Amygdala (tissue), 56 donors: ENCODE measurements at regions not wholly inside any gene's neighbourhood (a gene's known extent, or its start where the extent isn't known, plus 50 kb on each side); places are given as distances from the start of the nearest gene placed in this dataset.
"Not testable (repeated sequence)": the region's sequence is repeated elsewhere in the genome, so short reads cannot be mapped to it uniquely, and the experiment has no call there.

ENCODE experiments used
- DNase-seq, 56 donors: peaks; one replicate each; lab custom pipeline; 2025; lab: John Stamatoyannopoulos, UW

GRCh38 chr11:96969251-96969650, 579.4 kb downstream of the JRKL start:
- no peak for DNase-seq

DNA sequence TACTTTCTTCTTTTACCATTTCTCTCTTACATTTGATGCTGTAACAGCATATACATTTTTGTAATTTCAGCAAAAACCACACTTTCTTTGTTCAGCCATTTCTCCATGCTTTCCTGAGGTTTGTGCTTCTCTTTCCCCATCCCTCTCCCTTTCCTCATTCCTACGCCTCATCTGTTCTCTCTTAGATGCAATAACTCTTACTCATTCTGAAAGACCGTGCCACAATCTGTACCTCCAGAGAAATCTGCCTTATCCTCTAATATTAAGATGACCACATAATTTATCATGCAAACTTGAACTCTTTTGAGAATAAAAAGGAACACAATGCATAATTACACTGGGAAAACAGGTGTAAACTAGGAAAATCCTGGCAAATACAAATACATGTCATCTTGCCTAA, 588.9 kb downstream of the JRKL start:
- DNase-seq: no peak

- DNase-seq: no peak
Observed at GRCh38 chr11:96986516-96986915, 596.7 kb downstream of the JRKL start.

GRCh38 chr11:96990914-96991313, 601.1 kb downstream of the JRKL start:
- DNase-seq: no peak

DNA sequence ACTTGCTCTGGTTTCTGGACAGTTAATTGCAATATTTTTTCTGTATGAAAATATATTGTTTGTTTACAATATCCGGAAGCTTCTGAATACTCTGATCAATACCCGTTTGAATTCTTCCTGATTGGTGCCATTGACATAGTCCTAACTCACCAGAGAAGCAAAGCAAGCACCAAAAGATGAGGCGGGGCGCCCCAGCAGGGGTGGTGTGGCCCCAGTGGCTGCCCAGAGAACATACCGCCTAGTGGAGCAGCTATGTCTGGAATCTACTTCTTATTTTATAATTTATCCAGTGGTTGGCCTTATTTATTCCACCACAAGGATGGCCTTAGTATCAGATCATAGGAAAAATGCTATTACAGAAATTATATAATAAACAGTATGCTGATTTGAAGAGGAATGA, 610.7 kb downstream of the JRKL start:
- DNase-seq: no peak

- DNase-seq: no peak
Observed at GRCh38 chr11:97007283-97007682, 617.5 kb downstream of the JRKL start.

DNA sequence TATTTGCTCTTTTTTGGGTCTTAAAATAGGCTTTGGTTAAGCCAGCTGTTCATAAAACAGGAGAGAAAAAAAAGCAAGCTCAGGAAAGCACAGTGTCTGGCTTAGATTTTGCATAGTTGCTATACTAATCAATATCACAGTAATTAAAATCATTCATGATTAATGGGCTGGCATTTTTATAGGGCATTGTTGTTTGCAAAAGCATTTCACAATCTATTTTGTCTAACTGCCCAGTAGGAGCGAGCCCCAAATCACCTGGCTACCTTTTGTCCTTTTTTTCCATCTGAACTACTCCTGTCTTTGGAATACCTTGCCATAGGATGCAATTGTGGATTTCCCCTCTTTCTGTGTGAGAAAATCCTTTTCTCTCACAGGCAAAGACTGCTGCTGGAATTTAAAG, 619.8 kb downstream of the JRKL start:
- no peak for DNase-seq

DNA sequence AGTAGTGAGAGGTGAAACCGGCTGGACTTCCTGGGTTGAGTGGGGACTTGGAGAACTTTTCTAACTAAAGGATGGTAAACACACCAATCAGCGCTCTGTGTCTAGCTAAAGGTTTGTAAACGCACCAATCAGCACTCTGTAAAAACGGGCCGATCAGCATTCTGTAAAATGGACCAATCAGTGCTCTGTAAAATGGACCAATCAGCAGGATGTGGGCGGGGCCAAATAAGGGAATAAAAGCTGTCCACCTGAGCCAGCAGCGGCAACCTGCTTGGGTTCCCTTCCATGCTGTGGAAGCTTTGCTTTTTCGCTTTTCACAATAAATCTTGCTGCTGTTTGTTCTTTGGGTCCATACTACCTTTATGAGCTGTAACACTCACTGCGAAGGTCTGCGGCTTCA, 621.2 kb downstream of the JRKL start:
- DNase-seq: not testable (repeated sequence)

GRCh38 chr11:97015327-97015726, 625.5 kb downstream of the JRKL start:
- DNase-seq: no peak

DNA sequence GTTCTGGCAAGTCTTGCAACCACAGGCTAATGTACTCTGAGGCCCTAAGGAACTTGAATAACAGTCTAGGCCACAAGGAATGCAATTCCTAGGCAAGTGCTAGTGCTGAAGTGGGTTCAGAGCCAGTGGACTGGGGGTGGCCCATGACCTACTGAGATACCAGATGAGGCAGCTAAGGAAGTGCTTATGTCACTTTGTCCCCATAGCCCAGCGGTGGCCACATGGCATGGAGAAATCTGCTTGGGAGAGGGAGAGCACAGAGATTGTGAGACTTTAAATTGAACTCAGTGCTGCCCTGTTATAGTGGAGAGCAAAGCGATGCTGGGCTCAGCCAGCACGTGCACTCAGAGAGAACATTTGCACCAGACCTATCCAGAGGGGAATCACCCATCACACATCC, 629.5 kb downstream of the JRKL start:
- DNase-seq: no peak

- DNase-seq: no peak
Observed at GRCh38 chr11:97019754-97020153, 629.9 kb downstream of the JRKL start.

DNA sequence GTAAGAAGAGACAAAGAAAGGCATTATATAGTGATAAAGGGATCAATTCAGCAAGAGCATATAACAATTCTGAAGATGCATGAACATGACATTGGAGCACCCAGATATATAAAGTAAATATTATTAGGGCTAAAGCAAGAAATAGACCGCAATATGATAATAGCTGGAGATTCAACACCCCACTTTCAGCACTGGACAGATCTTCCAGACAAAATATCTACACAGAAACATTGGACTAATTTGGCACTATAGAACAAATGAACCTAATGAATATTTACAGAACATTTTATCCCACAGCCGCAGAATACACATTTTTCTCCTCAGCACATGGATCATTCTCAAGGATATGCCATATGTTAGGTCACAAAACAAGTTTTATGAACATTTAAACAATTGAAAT, 633.1 kb downstream of the JRKL start:
- no peak for DNase-seq

DNA sequence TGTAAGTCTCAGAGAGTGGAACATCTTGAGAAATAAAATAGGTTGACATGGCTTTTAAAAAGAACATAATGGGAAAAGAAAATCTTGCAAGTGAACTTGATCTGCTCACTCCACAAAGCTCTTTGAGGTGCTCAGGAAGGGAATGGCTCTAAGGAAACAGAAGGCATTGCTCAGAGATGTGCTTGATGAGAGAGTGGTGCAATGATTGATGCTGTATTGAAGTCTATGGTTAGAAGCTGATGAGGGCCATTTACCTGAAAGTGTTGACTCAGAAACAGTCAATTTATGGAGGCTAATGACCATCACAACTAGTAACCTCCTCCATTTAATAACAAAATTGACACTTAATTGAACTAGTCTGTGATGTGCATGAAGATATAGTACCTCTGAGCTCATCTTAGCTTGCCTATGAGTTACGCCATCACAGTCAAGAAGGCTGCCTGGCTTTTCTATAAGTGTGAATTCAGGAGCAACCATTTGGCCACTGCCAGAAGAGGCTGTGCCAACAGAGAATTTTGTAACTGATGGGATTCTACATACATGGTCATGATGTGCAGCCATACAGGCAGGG, 639.1 kb downstream of the JRKL start:
- no peak for DNase-seq

DNA sequence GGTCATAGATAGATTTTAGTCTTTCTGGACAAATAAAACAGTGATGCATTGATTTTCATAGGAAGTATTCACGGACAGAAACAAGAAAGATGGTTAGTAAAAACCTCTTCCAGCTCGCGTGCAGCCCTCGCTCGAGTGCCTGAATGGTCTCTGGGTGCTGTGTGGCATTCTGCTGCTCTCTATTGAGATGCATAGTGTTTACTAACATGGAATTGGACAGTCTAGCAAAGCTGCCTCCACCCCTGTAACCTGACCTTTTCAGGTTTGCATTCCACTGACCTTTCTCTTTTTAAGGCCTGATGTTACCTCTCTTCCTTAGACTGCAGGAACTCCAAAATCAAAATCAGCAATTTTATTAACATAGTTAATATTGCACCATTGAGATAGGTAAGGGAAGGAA, 643.4 kb downstream of the JRKL start:
- no peak for DNase-seq

DNA sequence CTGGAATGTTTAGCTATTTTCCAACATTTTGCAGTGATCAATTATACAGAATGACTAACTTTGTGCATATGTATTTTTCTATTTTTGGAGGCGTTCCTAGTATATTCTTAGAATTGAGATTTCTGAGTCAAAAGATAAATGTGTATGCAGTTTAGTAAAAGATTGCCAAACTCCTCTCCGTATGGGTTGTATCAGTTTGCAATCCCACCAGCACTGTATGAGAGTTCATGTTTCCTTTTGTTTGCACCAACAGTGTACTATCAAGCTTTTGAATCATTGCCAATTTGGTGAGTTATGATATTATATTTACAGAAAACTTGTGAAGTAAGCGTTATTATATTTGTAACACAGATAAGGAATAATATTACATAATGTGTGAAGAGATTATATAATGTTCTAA, 658.7 kb downstream of the JRKL start:
- DNase-seq: no peak

DNA sequence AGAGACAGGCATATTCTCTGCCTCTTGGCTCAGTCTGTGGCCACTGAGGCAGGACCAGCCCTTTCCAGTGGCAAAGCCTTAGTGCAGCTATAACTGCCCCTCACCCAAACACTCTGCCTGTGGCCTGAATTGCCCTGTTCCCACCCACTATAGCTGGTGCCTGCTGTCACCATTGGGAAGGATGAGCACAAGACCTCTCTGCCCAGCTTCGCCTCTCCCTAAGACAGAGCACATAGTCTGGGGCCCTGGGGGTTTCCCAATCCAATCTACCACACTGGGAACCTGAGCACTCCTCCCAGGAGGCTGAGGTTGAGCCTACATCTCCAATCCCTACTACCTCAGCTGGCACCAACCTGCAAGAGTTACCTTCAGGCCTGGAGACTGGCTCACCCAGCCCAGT, 670.4 kb downstream of the JRKL start:
- no peak for DNase-seq

DNA sequence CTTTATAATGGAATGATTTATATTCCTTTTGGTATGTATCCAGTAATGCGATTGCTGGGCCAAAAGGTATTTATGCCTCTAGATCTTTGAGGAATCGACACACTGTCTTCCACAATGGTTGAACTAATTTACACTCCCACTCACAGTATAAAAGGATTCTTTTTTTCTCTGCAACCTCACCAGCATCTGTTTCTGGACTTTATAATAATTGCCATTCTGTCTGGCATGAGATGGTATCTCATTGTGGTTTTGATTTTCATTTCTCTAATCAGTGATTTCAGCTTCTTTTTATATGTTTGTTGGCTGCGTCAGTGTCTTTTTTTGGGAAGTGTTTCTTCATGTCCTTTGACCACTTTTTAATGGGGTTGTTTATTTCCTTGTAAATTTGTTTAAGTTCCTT, 679.3 kb downstream of the JRKL start:
- no peak for DNase-seq

- no peak for DNase-seq
Observed at GRCh38 chr11:97072420-97072819, 682.6 kb downstream of the JRKL start.

- not testable (repeated sequence) for DNase-seq
Observed at GRCh38 chr11:97076666-97077065, 686.9 kb downstream of the JRKL start.

DNA sequence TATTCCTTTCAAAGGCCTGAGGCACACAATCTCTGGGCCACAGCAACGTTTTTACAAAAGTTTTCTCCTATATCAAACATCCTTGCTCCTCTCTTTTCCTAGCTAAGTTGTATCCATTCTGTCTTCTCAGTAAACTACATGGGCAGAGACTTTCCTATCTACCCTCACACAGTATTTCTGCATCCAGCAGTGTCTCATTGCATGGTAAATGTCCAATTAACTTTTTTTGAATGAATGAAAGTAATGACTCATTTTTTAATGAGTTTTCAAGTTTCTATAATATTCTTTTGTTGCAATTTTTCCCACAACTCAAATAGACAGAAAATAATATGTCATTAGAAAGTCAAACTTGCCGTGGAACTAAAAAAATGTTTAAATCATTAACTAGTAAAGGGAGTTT, 688.6 kb downstream of the JRKL start:
- DNase-seq: no peak

- DNase-seq: no peak
Observed at GRCh38 chr11:97079244-97079643, 689.4 kb downstream of the JRKL start.

DNA sequence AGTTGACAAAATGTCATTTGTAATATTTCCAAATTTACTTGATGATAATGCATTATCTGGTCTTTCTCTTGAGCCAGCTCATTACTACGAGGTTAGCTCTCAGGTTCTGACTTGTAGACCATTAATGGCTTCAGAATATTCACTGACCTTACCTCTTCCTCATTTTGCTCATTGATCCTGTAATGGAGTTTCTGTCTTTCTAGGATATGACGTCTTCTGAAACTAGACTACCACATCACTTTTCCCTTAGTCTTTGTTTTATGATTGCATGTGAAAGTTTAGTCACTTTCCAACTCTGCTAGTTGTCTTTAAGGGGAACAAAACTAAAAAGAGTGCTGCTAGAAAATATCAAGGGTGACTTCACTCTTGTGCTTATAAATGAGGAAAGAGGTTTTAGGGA, 697.6 kb downstream of the JRKL start:
- DNase-seq: no peak

- DNase-seq: no peak
Observed at GRCh38 chr11:97092823-97093222, 703.0 kb downstream of the JRKL start.
